Subcutaneous abdominal adipose tissue (tissue), 5 donors: ENCODE measurements at regions not wholly inside any gene's neighbourhood (a gene's known extent, or its start where the extent isn't known, plus 50 kb on each side); places are given as distances from the start of the nearest gene placed in this dataset.

Experiments used
- H3K27ac ChIP-seq: one replicate; pipeline ENCODE4 v1.7.0; 2013; ENCODE audit warnings: low read depth, mild to moderate bottlenecking, inconsistent platforms, low read length, moderate library complexity
- H3K27me3 ChIP-seq, 5 donors: one replicate each; pipeline ENCODE4 v1.7.0; 2013; ENCODE audit warnings: low read length in 5 of 5, inconsistent platforms in 1 of 5; ENCODE audit not compliant: control insufficient read depth in 5 of 5, insufficient read depth in 4 of 5
- H3K36me3 ChIP-seq, 5 donors: one replicate each; pipeline ENCODE4 v1.7.0; 2013; ENCODE audit warnings: low read length in 5 of 5; ENCODE audit not compliant: control insufficient read depth in 5 of 5, insufficient read depth in 5 of 5
- H3K4me1 ChIP-seq, 5 donors: one replicate each; pipeline ENCODE4 v1.7.0; 2013; ENCODE audit warnings: low read length in 5 of 5, mild to moderate bottlenecking in 3 of 5, moderate library complexity in 1 of 5; ENCODE audit not compliant: control insufficient read depth in 5 of 5, insufficient read depth in 5 of 5
- H3K4me3 ChIP-seq, 5 donors: one replicate each; pipeline ENCODE4 v1.7.0; 2013; ENCODE audit warnings: low read length in 5 of 5, low read depth in 1 of 5
- H3K9ac ChIP-seq, 5 donors: one replicate each; pipeline ENCODE4 v1.7.0; 2013; ENCODE audit warnings: low read length in 5 of 5, mild to moderate bottlenecking in 4 of 5, moderate library complexity in 3 of 5
- H3K9me3 ChIP-seq, 5 donors: one replicate each; pipeline ENCODE4 v1.7.0; 2013; ENCODE audit warnings: low read length in 5 of 5; ENCODE audit not compliant: control insufficient read depth in 5 of 5
- donor health status: healthy.
- donor health status: healthy.
- donor health status: healthy.
- donor health status: healthy.
- donor health status: healthy.

DNA sequence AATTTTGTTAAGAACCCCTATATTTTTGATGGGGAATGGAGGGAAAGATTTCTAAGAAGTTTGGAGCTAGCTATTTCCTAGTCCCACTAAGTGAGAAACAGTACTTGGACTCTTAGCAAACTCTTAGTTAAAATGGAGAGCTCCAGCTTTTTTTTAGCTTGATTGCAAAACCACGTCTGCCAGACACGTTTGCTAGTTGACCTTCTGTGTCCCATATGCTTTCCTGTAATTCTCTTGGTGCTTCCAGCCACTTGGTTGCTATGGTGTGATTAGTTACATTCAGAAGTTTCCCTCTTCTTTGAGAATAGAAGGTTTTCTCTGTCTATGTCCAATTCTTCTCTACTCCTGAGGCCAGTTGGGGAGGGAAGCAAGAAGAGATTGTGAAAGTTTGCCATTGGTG lies 417.0 kb upstream of the TLE4 start:
- H3K9ac ChIP-seq, result no peak overlapping the region
- H3K36me3 ChIP-seq, result no peaks in the 10 kb centered on the region
- H3K27me3 ChIP-seq, result no peaks in the 10 kb centered on the region
- H3K4me3 ChIP-seq, result no peak overlapping the region
- no peaks in the 10 kb centered on the region for H3K9me3 ChIP-seq
- H3K4me1 ChIP-seq, result no peaks in the 10 kb centered on the region
- no peak overlapping the region for H3K27ac ChIP-seq

DNA sequence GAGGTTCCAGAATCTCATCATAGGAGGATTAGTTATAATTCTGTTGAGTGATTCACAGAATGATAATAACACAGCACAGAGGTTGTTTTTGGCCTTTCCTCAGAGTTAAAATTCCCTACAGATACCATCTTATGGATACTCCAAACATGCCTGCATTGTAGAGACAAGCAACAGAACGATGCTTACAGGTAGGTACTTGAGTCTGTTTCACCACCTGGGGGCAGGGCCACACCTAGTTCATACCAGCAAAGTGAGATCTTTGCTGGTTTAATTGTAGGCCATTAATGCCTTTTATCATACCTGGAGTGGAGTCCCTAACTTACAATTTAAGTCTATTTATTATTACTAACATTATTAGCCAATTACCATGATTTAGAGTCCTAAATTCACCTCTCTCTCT lies 416.5 kb upstream of the TLE4 start:
- no peaks in the 10 kb centered on the region for H3K9me3 ChIP-seq
- no peaks in the 10 kb centered on the region for H3K4me1 ChIP-seq
- H3K36me3 ChIP-seq, result no peaks in the 10 kb centered on the region
- H3K27me3 ChIP-seq, result no peaks in the 10 kb centered on the region
- no peak overlapping the region for H3K27ac ChIP-seq
- H3K4me3 ChIP-seq, result no peak overlapping the region
- no peak overlapping the region for H3K9ac ChIP-seq

DNA sequence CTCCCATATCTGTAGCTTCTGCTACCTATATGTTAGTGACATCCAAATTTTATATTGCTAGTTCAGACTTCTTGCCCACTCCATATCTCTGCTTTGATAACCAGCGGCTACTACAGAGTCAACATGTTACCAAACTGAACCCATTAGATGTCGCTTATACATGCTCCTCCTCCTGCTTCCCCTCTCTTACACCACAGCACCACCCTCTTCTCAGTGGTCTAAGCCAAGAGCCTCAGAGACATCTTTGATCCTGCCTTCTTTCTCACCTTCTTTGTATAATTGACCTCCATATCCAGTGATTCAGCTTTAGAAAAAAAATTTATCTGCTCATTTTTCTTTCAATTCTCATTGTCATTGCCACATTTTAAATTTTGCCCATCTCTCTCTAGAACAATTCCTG lies 408.2 kb upstream of the TLE4 start:
- H3K4me1 ChIP-seq, result no peaks in the 10 kb centered on the region

DNA sequence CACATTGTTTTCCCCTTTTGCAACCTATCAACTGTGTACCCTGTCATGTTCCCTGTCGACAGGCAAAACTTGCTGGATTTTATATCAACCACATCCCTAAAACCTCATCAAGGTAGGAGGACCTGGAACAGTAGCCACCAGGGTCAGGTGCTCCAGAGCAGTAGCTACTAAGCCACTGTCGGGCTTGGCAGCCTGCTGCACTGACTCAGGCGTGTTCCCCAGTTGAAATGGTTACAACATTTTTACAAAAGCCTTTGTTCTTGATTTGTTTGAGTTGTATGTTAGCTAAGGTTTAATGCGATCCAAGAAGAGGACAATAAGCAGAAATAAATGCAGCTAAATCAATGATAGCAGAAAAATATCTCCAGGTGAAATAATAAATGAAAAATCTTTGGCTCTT lies 407.4 kb upstream of the TLE4 start:
- Histone ChIP-seq H3K9ac (no peak overlapping the region), H3K4me1 (no peaks in the 10 kb centered on the region), H3K4me3 (no peak overlapping the region), H3K27ac (no peak overlapping the region), H3K9me3 (no peaks in the 10 kb centered on the region), H3K36me3 (no peaks in the 10 kb centered on the region), H3K27me3 (no peaks in the 10 kb centered on the region)

More for the DNA sequence above, 408.2 kb upstream of the TLE4 start:
- Histone ChIP-seq H3K9ac (no peak overlapping the region), H3K36me3 (no peaks in the 10 kb centered on the region), H3K27me3 (no peaks in the 10 kb centered on the region), H3K4me3 (no peak overlapping the region), H3K9me3 (no peaks in the 10 kb centered on the region), H3K27ac (no peak overlapping the region)

DNA sequence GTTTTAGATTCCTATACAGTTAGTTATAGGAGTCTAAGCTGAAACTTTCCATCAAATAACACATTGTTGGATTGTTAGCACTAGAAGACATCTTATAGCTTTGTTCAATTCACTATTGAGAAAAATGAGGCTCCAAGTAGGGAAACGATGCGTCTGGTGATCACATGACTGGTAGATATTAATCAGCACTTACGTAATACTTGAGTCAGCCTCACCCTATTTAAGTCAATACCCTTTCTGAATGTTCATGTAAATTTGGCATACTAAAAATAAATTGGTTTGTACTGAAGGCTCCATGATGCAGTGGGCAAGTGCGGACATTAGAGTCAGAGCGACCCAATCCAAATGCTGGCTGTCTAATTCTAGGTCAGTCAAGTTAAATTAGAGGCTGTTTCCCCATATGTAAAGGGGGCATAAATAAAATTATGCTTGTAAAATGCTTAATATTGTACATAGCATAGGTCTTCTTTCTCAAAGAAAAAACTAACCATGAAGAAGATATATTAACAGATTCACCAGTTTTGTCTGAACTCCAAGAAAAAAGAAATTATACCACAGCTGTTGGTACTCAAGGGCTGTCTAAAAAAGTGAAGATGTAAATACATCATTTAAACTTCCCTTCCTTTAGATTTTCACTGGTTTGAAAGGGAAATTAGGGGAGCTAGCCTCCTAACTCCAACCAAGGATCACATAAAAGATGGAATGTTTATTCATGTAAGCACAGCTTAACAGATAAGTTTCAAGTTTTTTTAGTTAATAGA lies 406.6 kb upstream of the TLE4 start:
- Histone ChIP-seq H3K9ac (no peak overlapping the region), H3K36me3 (no peaks in the 10 kb centered on the region), H3K27ac (no peak overlapping the region), H3K4me1 (no peaks in the 10 kb centered on the region), H3K4me3 (no peak overlapping the region), H3K27me3 (no peaks in the 10 kb centered on the region), H3K9me3 (peaks cover 0 to 5% (median 4%) of the 10 kb centered on the region in 5 donors)

DNA sequence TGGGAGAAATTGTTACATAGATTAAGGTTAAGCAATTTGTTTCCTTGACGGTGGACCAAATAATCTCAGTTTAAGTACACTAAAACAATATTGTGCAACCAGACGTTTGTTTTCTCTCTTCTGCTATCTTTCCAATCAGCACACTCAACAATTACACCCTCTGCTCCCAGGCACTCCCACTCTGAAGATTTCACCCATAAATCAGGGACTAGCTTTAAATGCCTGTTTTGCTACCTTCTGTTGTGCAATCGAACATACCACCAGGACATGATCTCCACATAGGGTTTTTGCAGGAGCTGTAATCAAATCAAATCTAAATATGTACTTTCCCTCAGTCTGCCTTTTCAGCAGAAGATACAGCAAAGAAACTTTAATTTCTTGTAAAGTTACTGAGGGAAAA lies 405.8 kb upstream of the TLE4 start:
- H3K36me3 ChIP-seq, result no peaks in the 10 kb centered on the region
- no peak overlapping the region for H3K27ac ChIP-seq
- H3K9me3 ChIP-seq, result peaks cover 0 to 12% (median 9%) of the 10 kb centered on the region in 5 donors
- H3K4me3 ChIP-seq, result no peak overlapping the region
- H3K9ac ChIP-seq, result no peak overlapping the region
- no peaks in the 10 kb centered on the region for H3K4me1 ChIP-seq
- no peaks in the 10 kb centered on the region for H3K27me3 ChIP-seq

DNA sequence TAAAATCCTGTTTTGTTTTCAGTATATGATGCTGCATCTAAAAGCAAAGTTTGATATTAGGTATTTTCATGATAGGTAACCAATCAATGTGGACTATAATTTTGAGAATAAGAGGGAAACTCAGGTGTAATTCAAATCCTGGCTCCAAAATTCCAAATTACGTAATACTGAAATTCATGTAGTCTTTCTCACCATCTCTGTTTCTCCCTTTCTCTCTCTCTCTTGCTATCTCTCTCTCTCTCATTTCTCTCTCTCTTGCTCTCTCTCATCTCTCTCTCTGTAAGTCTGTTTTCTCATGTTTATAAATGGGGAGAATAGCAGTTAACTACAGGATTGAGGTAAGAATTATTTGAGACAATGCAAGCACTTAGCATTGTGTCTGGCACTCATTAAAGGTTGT lies 401.1 kb upstream of the TLE4 start:
- no peak overlapping the region for H3K4me3 ChIP-seq
- H3K36me3 ChIP-seq, result no peaks in the 10 kb centered on the region
- H3K27me3 ChIP-seq, result no peaks in the 10 kb centered on the region
- no peak overlapping the region for H3K9ac ChIP-seq
- no peaks in the 10 kb centered on the region for H3K4me1 ChIP-seq
- no peak overlapping the region for H3K27ac ChIP-seq
- peaks cover 0 to 15% (median 13%) of the 10 kb centered on the region in 5 donors for H3K9me3 ChIP-seq

DNA sequence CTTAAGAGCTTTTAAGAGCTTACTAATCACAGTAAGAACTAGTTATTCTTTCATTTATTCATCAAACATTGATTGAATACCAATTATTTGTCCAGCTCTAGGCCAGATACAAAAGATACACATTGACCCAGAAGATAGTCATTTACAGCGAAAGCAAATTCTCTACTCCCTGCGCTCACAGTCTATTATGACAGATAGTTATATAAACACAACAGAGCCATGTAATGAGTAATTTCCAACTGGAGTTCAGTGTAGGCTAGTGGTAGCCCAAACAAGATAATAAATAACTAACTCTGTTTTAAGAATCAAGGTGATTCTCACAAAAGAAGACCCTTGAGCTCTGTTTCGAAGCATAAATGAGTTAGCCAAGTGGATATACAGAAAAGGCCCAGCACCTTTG lies 397.8 kb upstream of the TLE4 start:
- H3K4me3 ChIP-seq, result no peak overlapping the region
- no peak overlapping the region for H3K9ac ChIP-seq
- peaks cover 0 to 15% (median 13%) of the 10 kb centered on the region in 5 donors for H3K9me3 ChIP-seq
- no peak overlapping the region for H3K27ac ChIP-seq
- H3K4me1 ChIP-seq, result no peaks in the 10 kb centered on the region
- H3K27me3 ChIP-seq, result no peaks in the 10 kb centered on the region
- H3K36me3 ChIP-seq, result no peaks in the 10 kb centered on the region

DNA sequence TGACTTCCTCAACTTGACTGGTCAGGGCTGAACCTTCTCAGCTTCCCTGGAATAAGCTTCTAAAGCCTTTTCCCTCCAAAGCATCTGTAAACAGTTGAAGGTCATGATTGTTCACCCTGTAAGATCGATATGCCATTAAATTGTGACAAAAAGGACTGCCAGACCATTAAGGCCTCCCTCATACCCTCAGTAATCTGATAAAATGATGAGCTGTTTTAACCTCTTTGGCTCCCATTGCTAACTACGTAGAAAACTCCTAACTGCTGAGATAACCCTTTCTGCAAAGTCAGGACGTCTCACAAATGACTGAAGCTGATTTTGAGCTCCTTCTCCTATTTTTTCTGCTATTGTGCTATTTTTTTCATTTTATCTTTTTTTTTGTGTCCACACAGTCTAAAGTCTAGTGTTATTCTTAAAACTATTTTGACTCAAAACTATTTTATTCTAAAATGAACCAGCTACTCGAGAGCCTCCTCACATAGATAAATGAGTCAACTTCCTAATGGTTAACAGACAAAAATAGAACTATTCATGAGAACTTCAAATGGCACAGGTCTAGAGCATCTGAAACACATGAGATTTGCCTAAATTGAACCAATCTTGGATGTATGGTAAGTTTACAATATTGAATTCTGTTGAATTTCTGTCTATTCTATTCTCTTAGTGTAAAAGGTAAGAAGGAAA lies 395.6 kb upstream of the TLE4 start:
- Histone ChIP-seq H3K4me1 (no peaks in the 10 kb centered on the region), H3K9me3 (peaks cover 0 to 4% (median 0%) of the 10 kb centered on the region in 5 donors), H3K36me3 (no peaks in the 10 kb centered on the region), H3K27me3 (no peaks in the 10 kb centered on the region), H3K9ac (no peak overlapping the region), H3K4me3 (no peak overlapping the region), H3K27ac (no peak overlapping the region)

DNA sequence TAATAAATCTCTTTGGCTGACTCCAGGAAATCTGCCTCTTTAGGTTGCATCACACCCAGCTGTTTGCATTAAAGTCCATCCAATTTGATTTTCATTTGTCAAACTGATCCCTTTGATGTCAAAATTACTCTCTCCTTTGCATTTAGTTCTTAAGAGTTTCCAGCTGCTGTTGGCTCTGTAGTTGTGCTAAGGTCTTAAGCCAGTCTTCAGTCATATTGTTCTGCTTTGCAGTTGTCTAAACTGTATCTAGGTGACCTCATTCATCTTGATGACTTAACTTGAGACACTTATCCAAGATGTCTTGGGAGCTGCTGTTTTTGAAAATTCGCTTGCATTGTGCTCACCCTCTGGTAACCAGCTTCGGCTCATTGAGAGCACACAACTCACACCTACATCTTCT lies 386.9 kb upstream of the TLE4 start:
- Histone ChIP-seq H3K27ac (no peak overlapping the region), H3K4me1 (no peaks in the 10 kb centered on the region), H3K4me3 (no peak overlapping the region), H3K9ac (no peak overlapping the region), H3K27me3 (no peaks in the 10 kb centered on the region), H3K36me3 (no peaks in the 10 kb centered on the region), H3K9me3 (peaks cover 0 to 4% (median 0%) of the 10 kb centered on the region in 5 donors)
